K562 (cell line): ENCODE measurements at regions not wholly inside any gene's neighbourhood (a gene's known extent, or its start where the extent isn't known, plus 50 kb on each side); places are given as distances from the start of the nearest gene placed in this dataset.
A peak's percentile ranks its signal among the peaks of the same experiment; 100 is the strongest.

Source experiments
- ATAC-seq: fragments of 200-7000 bp; cut with Tn5 transposase; 3 replicates; pipeline ENCODE4 v1.9.1; 2020; ENCODE audit warnings: moderate library complexity
- BruUV-seq: library from RNA; stranded (reverse); fragments of 400-500 nt; replicated peaks from 2 replicates; lab custom pipeline; 2021; lab: Mats Ljungman, UMichigan
- CTCF ChIA-PET: fragments of 300-600 bp; formaldehyde crosslinking; extraction: SDS; loops from one replicate; lab custom pipeline; 2021; ENCODE audit warnings: low intra/inter-chr PET ratio; lab: Yijun Ruan, JAX
- POLR2A ChIA-PET: fragments of 300-600, 350-650 bp; sonication (Branson Sonifier 250); formaldehyde crosslinking; extraction: SDS; loops from one replicate; lab custom pipeline; 2021; ENCODE audit warnings: antibody characterized with exemption, inconsistent platforms; lab: Yijun Ruan, JAX
- DNase-seq, 4 experiments: peaks; one replicate each; pipeline versions ENCODE4 v3.0.0 to v3.0.0-alpha.2; 2011 to 2018; ENCODE audit warnings: low spot score in 3 of 4, mixed read lengths in 3 of 4; ENCODE audit errors: extremely low read depth in 1 of 4
- FAIRE-seq: peaks from 2 replicates; lab custom pipeline; 2011; peaks lifted over from hg19 to GRCh38; lab: Jason Lieb, UNC
- H2AFZ ChIP-seq: 2 replicates; pipeline ENCODE4 v1.6.0; 2011; ENCODE audit warnings: low read depth, low read length, control low read depth, inconsistent platforms
- H3K27ac ChIP-seq: fragments of 200-600 bp; 3 replicates; pipeline ENCODE4 v1.8.0; 2011; ENCODE audit warnings: low read depth, mild to moderate bottlenecking, control low read depth, inconsistent platforms, low read length, moderate library complexity, mixed read lengths; ENCODE audit errors: extremely low read depth
- H3K27me3 ChIP-seq, 2 experiments: fragments of 300-600 bp in 1 of 2; 2 replicates in 1 of 2; 3 replicates in 1 of 2; pipeline versions ENCODE4 v1.6.0 to v1.8.0; 2011; ENCODE audit warnings: inconsistent platforms in 2 of 2, low read length in 2 of 2, mild to moderate bottlenecking in 1 of 2, mixed read lengths in 1 of 2, moderate library complexity in 1 of 2; ENCODE audit not compliant: control insufficient read depth in 2 of 2, insufficient read depth in 2 of 2
- H3K36me3 ChIP-seq: fragments of 300-600 bp; 3 replicates; pipeline ENCODE4 v1.8.0; 2011; ENCODE audit warnings: mild to moderate bottlenecking, low read length, inconsistent platforms; ENCODE audit not compliant: control insufficient read depth, insufficient read depth
- H3K4me1 ChIP-seq, 2 experiments: fragments of 200-600 bp in 1 of 2; replicated peaks in 1 of 2; 2 replicates in 1 of 2; 3 replicates in 1 of 2; pipeline versions ENCODE4 v1.5.1 to v1.8.0; 2011; ENCODE audit warnings: inconsistent platforms in 2 of 2, low read length in 2 of 2, mild to moderate bottlenecking in 1 of 2, mixed read lengths in 1 of 2, moderate library complexity in 1 of 2; ENCODE audit not compliant: control insufficient read depth in 2 of 2, insufficient read depth in 2 of 2
- H3K4me2 ChIP-seq: 2 replicates; pipeline ENCODE4 v1.6.1; 2011; ENCODE audit warnings: low read length, control low read depth, inconsistent platforms, mixed read lengths; ENCODE audit not compliant: insufficient read depth
- H3K4me3 ChIP-seq: fragments of 200-600 bp; sonication (generic), shearing (Covaris generic); 2 replicates; pipeline ENCODE4 v1.5.1; 2016; ENCODE audit warnings: control low read depth, inconsistent platforms
- H3K79me2 ChIP-seq: fragments of 200-600 bp; 3 replicates; pipeline ENCODE4 v1.8.0; 2011; ENCODE audit warnings: low read length, inconsistent platforms; ENCODE audit not compliant: control insufficient read depth, insufficient read depth
- H3K9ac ChIP-seq, 2 experiments: 2 replicates each; pipeline versions ENCODE4 v1.6.0 to v1.6.1; 2011; ENCODE audit warnings: low read depth in 2 of 2, low read length in 2 of 2, control low read depth in 1 of 2, inconsistent platforms in 1 of 2, mild to moderate bottlenecking in 1 of 2, mixed read lengths in 1 of 2; ENCODE audit not compliant: insufficient read depth in 1 of 2
- H3K9me1 ChIP-seq: one replicate; pipeline ENCODE4 v1.6.0; 2011; ENCODE audit warnings: inconsistent platforms, mild to moderate bottlenecking, low read length, moderate library complexity; ENCODE audit not compliant: control insufficient read depth, insufficient read depth
- H3K9me3 ChIP-seq: replicated peaks from 2 replicates; pipeline ENCODE4 v1.5.1; 2011; ENCODE audit warnings: low read depth, low read length, inconsistent platforms; ENCODE audit not compliant: control insufficient read depth, insufficient read depth
- H4K20me1 ChIP-seq: replicated peaks from 2 replicates; pipeline ENCODE4 v1.6.1; 2011; ENCODE audit warnings: low read length, inconsistent platforms, mixed read lengths; ENCODE audit not compliant: control insufficient read depth, insufficient read depth
- BRCA1 ChIP-seq, 2 experiments: fragments of 450-650 bp in 1 of 2; sonication (generic) in 1 of 2; formaldehyde crosslinking in 1 of 2; IDR thresholded peaks; 2 replicates each; pipeline versions ENCODE4 v1.5.0 to v1.6.1; 2017 to 2020; ENCODE audit warnings: mild to moderate bottlenecking in 1 of 2, missing genetic modification reagents in 1 of 2
- EP300 ChIP-seq: IDR thresholded peaks from 2 replicates; pipeline ENCODE4 v1.6.1; 2012; ENCODE audit warnings: low read length, improper control_type of control experiment
- MTF1 ChIP-seq: fragments of 250-450 bp; sonication (Bioruptor Pico); IDR thresholded peaks from 2 replicates; pipeline ENCODE4 v1.9.0; 2021; ENCODE audit warnings: moderate library complexity, mild to moderate bottlenecking, inconsistent platforms, borderline replicate concordance
- STAG1 ChIP-seq: sonication (generic); formaldehyde crosslinking; IDR thresholded peaks from 2 replicates; pipeline ENCODE4 v1.5.0; 2020; ENCODE audit warnings: missing genetic modification reagents, borderline replicate concordance
- TBP ChIP-seq: optimal IDR thresholded peaks from 2 replicates; pipeline ENCODE3; 2011; ENCODE audit warnings: low read depth, low read length, improper control_type of control experiment
- ZBTB26 ChIP-seq: fragments of 450-650 bp; formaldehyde crosslinking; IDR thresholded peaks from 2 replicates; pipeline ENCODE4 v1.4.0; 2022; ENCODE audit warnings: missing genetic modification characterization
- ZKSCAN8 ChIP-seq: fragments of 200-800 bp; sonication (Bioruptor generic); IDR thresholded peaks from 2 replicates; pipeline ENCODE4 v1.6.1; 2016; ENCODE audit warnings: missing genetic modification characterization, missing compliant biosample characterization
- ZNF316 ChIP-seq: fragments of 450-650 bp; IDR thresholded peaks from 2 replicates; pipeline ENCODE4 v1.6.1; 2016
- WGBS: fragments of 100-300 bp; shearing (Covaris generic); methylation state at CpG from one replicate; pipeline ENCODE4 v1.1.6; 2016; ENCODE audit warnings: low coverage, mixed read lengths; ENCODE audit not compliant: insufficient coverage; ENCODE audit errors: missing lambda C conversion rate; 5-methylcytosine and 5-hydroxymethylcytosine counted together
- in situ Hi-C: fragments of 300-500 bp; cut with MboI; formaldehyde crosslinking; loops from 4 replicates; pipeline ENCODE4 v1.15.0; 2018; ENCODE audit warnings: inconsistent platforms, mixed read lengths
- intact Hi-C: fragments of 100-400 bp; cut with micrococcal nuclease; formaldehyde crosslinking; loops from 2 replicates; pipeline ENCODE4 v1.14.2; 2022

DNA sequence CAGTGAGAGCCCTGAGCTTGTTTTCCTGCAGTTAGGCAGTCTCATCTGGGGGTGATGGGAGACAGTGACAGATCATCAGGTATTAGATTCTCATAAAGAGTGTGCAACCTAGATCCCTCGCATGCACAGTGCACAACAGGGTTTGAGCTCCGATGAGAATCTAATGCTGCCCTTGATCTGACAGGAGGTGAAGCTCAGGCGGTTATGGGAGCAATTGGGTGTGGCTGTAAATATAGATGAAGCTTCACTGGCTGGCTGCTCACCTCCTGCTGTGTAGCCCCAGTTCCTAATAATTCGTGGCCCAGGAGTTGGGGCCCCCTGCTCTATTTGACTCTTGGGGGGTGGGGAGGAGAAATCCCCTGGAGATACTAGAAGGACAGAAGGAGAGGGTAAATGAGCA, 309.4 kb upstream of the STT3B start:
- ChIA-PET CTCF (no interaction called here), POLR2A (no interaction called here)
- Histone ChIP-seq H3K27me3 (no peaks in the 10 kb centered on the region), H3K36me3 (no peaks in the 10 kb centered on the region), H3K4me1 (no peaks in the 10 kb centered on the region), H3K4me3 (no peak overlapping the region), H3K9me1 (no peaks in the 10 kb centered on the region), H3K27ac (no peak overlapping the region), H2AFZ (no peak overlapping the region), H4K20me1 (no peaks in the 10 kb centered on the region), H3K4me2 (no peak overlapping the region)
- intact Hi-C loops (no loop called here), in situ Hi-C loops (no loop called here)
- BruUV-seq, result no TSS peak
- WGBS, result 0% methylated on average over 4 of the region's 4 CpGs
- FAIRE-seq (no peak), DNase-seq (no peak)
- no peak for TF ChIP-seq TBP
- no peak for TF ChIP-seq ZKSCAN8 (CRISPR knock-in tag)
- no peak for TF ChIP-seq STAG1
- no peak for TF ChIP-seq EP300
- no peak for TF ChIP-seq BRCA1 (IDR thresholded peaks at IDR 0.05)
- TF ChIP-seq BRCA1 (CRISPR knock-in tag; IDR thresholded peaks at IDR 0.05), result no peak
- TF ChIP-seq, all 486 proteins: peak for 0
- no peaks in the 10 kb centered on the region for H3K79me2 ChIP-seq
- no peaks in the 10 kb centered on the region for H3K9me3 ChIP-seq
- H3K9ac ChIP-seq, result no peak overlapping the region
- no peak for ATAC-seq

GRCh38 chr3:31224936-31225335, 307.8 kb upstream of the STT3B start:
- Histone ChIP-seq H3K36me3 (no peaks in the 10 kb centered on the region), H3K9ac (no peak overlapping the region), H4K20me1 (no peaks in the 10 kb centered on the region), H3K9me1 (no peaks in the 10 kb centered on the region)
- no peak for DNase-seq
- CTCF ChIA-PET, result no interaction called here
- no peak for TF ChIP-seq MTF1
- TF ChIP-seq ZNF316, result 0 out of 2 replicates have a peak, but pooled peaks have one; percentile 1
- no peak for TF ChIP-seq ZBTB26
- TF ChIP-seq, all 486 proteins: peak for 1
- Histone ChIP-seq H3K27me3 (no peaks in the 10 kb centered on the region), H3K27ac (no peak overlapping the region), H3K4me1 (no peaks in the 10 kb centered on the region), H2AFZ (no peak overlapping the region), H3K79me2 (no peaks in the 10 kb centered on the region), H3K4me3 (no peak overlapping the region), H3K4me2 (no peak overlapping the region), H3K9me3 (no peaks in the 10 kb centered on the region)
- 0% methylated on average over 5 of the region's 5 CpGs for WGBS
- POLR2A ChIA-PET, result interaction anchor here (1.2 kb wide), 1 partner anchor 308 kb away, joined by 3 read pairs; the partner anchor contains the start of gene STT3B
- in situ Hi-C loops, result no loop called here
- BruUV-seq, result no TSS peak
- no peak for ATAC-seq
- FAIRE-seq, result no peak
- intact Hi-C loops, result no loop called here
